ENCODE measurements at regions not wholly inside any gene's neighbourhood (a gene's known extent, or its start where the extent isn't known, plus 50 kb on each side); places are given as distances from the start of the nearest gene placed in this dataset.
"Not testable (repeated sequence)": the region's sequence is repeated elsewhere in the genome, so short reads cannot be mapped to it uniquely, and the experiment has no call there.

DNA sequence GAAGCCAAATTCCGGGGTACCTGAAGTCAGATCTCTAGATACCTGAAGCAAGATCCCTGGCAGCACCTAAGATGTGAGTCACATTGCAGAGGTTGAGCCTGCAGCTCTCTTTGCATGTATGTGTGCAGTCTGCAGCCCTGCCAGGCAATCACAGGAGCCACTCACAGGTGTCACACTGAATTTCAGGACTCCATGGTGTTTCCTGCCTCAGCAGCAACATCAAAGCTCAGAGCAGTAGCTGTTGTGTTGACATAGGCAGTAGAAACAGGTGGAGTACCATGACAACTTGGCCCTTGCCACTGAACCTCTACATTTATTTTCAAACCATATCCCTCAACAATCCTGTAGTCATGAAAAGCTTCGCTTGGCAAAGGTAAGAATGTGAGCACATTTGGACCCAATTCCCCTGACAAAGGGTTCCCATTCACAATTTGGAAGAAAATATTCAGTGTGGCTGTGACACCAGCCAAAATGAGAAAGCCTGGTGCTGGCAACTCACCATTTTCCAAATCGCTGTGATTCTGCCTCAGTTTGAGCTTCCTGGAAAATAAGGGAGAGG is 419.8 kb upstream of the NFIA start:
- no peaks in the 10 kb centered on the region for H3K4me1 ChIP-seq (ENCODE audit: low read depth)
- H3K9me3 ChIP-seq (ENCODE audit: low read depth), result no peaks in the 10 kb centered on the region
- H3K27ac ChIP-seq, result no peak overlapping the region
- no peak for DNase-seq (ENCODE audit: low read depth in 1 of 2, low spot score in 1 of 2)
- H3K4me3 ChIP-seq, result no peak overlapping the region
- no peaks in the 10 kb centered on the region for H3K27me3 ChIP-seq
- TF ChIP-seq, protein P1, sequence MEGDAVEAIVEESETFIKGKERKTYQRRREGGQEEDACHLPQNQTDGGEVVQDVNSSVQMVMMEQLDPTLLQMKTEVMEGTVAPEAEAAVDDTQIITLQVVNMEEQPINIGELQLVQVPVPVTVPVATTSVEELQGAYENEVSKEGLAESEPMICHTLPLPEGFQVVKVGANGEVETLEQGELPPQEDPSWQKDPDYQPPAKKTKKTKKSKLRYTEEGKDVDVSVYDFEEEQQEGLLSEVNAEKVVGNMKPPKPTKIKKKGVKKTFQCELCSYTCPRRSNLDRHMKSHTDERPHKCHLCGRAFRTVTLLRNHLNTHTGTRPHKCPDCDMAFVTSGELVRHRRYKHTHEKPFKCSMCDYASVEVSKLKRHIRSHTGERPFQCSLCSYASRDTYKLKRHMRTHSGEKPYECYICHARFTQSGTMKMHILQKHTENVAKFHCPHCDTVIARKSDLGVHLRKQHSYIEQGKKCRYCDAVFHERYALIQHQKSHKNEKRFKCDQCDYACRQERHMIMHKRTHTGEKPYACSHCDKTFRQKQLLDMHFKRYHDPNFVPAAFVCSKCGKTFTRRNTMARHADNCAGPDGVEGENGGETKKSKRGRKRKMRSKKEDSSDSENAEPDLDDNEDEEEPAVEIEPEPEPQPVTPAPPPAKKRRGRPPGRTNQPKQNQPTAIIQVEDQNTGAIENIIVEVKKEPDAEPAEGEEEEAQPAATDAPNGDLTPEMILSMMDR (IDR thresholded peaks at IDR 0.05; ENCODE audit: low read depth, low read length), result no peak
- H3K36me3 ChIP-seq, result no peaks in the 10 kb centered on the region

GRCh38 chr1:60657926-60658325 is 424.4 kb upstream of the NFIA start:
- Histone ChIP-seq H3K9me3 (ENCODE audit: low read depth) (no peaks in the 10 kb centered on the region), H3K27me3 (no peaks in the 10 kb centered on the region), H3K36me3 (no peaks in the 10 kb centered on the region), H3K4me3 (no peak overlapping the region), H3K4me1 (ENCODE audit: low read depth) (no peaks in the 10 kb centered on the region), H3K27ac (no peak overlapping the region)
- DNase-seq (ENCODE audit: low read depth in 1 of 2, low spot score in 1 of 2), result no peak
- TF ChIP-seq, protein P1 (IDR thresholded peaks at IDR 0.05; ENCODE audit: low read depth, low read length), result no peak

DNA sequence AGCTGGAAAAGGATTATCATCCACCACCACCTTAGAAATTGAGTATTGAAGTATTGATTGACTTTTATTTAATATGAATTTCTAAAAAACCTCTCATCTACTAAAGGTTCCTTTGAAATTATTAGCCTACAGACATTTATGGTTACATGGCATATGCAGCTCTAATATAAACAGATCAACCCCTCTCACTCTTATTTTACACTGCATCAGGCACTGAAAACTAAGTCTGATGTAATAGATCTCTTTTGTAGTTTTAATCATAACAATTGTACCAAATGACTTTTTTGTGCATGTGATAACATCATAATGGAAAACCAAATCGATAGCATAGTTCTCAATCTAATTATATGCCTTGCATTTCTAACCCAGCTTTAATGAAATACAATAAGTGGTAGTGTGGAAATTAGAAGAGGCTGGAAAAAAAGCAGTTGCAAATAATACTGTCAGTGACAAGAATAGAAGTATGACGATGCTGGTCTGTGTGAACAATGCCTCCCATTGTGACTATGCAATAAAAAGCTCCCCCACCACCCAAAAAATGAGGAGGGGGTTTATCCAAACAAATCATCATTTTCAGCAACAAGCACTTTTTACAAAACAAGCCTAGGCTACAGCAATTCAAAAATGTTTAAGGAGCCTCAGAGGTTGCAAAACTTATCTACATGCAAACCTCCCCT is 426.5 kb upstream of the NFIA start:
- no peak overlapping the region for H3K27ac ChIP-seq
- H3K36me3 ChIP-seq, result no peaks in the 10 kb centered on the region
- no peaks in the 10 kb centered on the region for H3K27me3 ChIP-seq
- no peaks in the 10 kb centered on the region for H3K4me1 ChIP-seq (ENCODE audit: low read depth)
- H3K9me3 ChIP-seq (ENCODE audit: low read depth), result no peaks in the 10 kb centered on the region
- no peak for DNase-seq (ENCODE audit: low read depth in 1 of 2, low spot score in 1 of 2)
- no peak overlapping the region for H3K4me3 ChIP-seq
- TF ChIP-seq, protein P1 (IDR thresholded peaks at IDR 0.05; ENCODE audit: low read depth, low read length), result no peak

DNA sequence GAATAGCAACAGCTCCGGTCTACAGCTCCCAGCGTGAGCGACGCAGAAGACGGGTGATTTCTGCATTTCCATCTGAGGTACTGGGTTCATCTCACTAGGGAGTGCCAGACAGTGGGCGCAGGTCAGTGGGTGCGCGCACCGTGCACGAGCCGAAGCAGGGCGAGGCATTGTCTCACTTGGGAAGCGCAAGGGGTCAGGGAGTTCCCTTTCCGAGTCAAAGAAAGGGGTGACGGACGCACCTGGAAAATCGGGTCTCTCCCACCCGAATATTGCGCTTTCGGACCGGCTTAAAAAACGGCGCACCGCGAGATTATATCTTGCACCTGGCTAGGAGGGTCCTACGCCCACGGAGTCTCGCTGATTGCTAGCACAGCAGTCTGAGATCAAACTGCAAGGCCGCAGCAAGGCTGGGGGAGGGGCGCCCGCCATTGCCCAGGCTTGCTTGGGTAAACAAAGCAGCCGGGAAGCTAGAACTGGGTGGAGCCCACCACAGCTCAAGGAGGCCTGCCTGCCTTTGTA is 442.3 kb upstream of the NFIA start:
- not testable (repeated sequence) for H3K4me1 ChIP-seq (ENCODE audit: low read depth); H3K9me3 ChIP-seq (ENCODE audit: low read depth); DNase-seq (ENCODE audit: low read depth in 1 of 2, low spot score in 1 of 2); H3K27ac ChIP-seq; H3K36me3 ChIP-seq; H3K4me3 ChIP-seq; H3K27me3 ChIP-seq

DNA sequence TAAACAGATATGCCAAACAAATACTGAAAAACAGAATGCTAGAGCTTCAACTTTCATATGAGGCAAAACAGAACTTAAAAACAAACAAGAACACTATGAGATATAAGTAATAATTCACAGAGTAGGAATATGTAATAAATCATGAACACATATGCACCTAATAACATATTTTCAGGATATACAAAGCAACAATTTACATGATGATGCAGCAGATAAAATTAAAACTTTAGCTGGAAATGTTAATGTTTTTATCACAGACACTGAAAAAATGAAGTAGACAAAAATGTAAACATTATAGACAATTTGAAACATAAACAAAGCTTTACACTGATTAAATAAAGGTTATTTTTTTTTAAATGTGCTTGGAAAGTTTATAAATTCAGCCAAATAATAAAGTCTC is 443.1 kb upstream of the NFIA start:
- no peak for DNase-seq (ENCODE audit: low read depth in 1 of 2, low spot score in 1 of 2)
- no peaks in the 10 kb centered on the region for H3K36me3 ChIP-seq
- no peaks in the 10 kb centered on the region for H3K4me1 ChIP-seq (ENCODE audit: low read depth)
- no peak overlapping the region for H3K4me3 ChIP-seq
- no peaks in the 10 kb centered on the region for H3K9me3 ChIP-seq (ENCODE audit: low read depth)
- TF ChIP-seq, protein P1 (IDR thresholded peaks at IDR 0.05; ENCODE audit: low read depth, low read length), result no peak
- H3K27ac ChIP-seq, result no peak overlapping the region
- H3K27me3 ChIP-seq, result no peaks in the 10 kb centered on the region

DNA sequence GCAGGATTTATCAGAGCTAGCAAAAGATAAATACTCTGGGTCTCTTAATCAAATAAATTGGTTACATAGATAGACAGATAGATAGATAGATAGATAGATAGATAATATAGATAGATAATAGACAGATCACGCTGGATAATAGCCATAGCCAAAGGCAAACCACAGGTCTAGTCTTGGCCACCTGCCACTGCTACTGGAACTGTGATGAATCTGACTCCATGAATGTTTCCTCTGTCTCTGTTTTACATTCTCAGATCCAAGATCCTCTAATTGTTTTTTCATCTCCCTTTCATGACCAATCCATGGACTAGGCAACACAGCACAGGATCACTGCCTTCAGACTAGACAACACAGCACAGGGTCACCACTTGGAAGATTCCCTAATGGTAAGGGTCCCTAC is 444.7 kb upstream of the NFIA start:
- Histone ChIP-seq H3K4me1 (ENCODE audit: low read depth) (no peaks in the 10 kb centered on the region), H3K36me3 (no peaks in the 10 kb centered on the region), H3K27ac (no peak overlapping the region), H3K4me3 (no peak overlapping the region), H3K27me3 (no peaks in the 10 kb centered on the region), H3K9me3 (ENCODE audit: low read depth) (no peaks in the 10 kb centered on the region)
- TF ChIP-seq, protein P1 (IDR thresholded peaks at IDR 0.05; ENCODE audit: low read depth, low read length), result no peak
- DNase-seq (ENCODE audit: low read depth in 1 of 2, low spot score in 1 of 2), result no peak
